Glutamatergic neuron (in vitro differentiated cells): ENCODE measurements at regions not wholly inside any gene's neighbourhood (a gene's known extent, or its start where the extent isn't known, plus 50 kb on each side); places are given as distances from the start of the nearest gene placed in this dataset.

ENCODE experiments used
- DNase-seq: peaks from one replicate; pipeline ENCODE4 v3.0.0; 2022
- H3K27ac Mint-ChIP-seq: one replicate; pipeline ENCODE4 v1.8.0; 2020; ENCODE audit warnings: mild to moderate bottlenecking, mixed read lengths, inconsistent platforms; ENCODE audit not compliant: unreplicated experiment
- H3K27me3 Mint-ChIP-seq: one replicate; pipeline ENCODE4 v1.8.0; 2020; ENCODE audit warnings: mild to moderate bottlenecking, moderate library complexity, mixed read lengths, inconsistent platforms; ENCODE audit not compliant: unreplicated experiment
- H3K36me3 Mint-ChIP-seq: one replicate; pipeline ENCODE4 v1.8.0; 2020; ENCODE audit warnings: mild to moderate bottlenecking, mixed read lengths, inconsistent platforms; ENCODE audit not compliant: unreplicated experiment
- H3K4me1 Mint-ChIP-seq: one replicate; pipeline ENCODE4 v1.8.0; 2020; ENCODE audit warnings: mild to moderate bottlenecking, low read depth, mixed read lengths, inconsistent platforms; ENCODE audit not compliant: unreplicated experiment
- H3K4me3 Mint-ChIP-seq: one replicate; pipeline ENCODE4 v1.8.0; 2020; ENCODE audit warnings: mild to moderate bottlenecking, mixed read lengths, inconsistent platforms; ENCODE audit not compliant: unreplicated experiment
- H3K9me3 Mint-ChIP-seq: one replicate; pipeline ENCODE4 v1.8.0; 2020; ENCODE audit warnings: mild to moderate bottlenecking, moderate library complexity, mixed read lengths, inconsistent platforms; ENCODE audit not compliant: unreplicated experiment
- CTCF ChIP-seq: fragments of 200-600 bp; sonication (generic); IDR thresholded peaks from one replicate; pipeline ENCODE4 v1.5.0; 2021; ENCODE audit not compliant: partially characterized antibody, unreplicated experiment

GRCh38 chr18:67305466-67305865 is 211.1 kb downstream of the DSEL start:
- Mint-ChIP-seq H3K27me3 (peaks cover 2% of the 10 kb centered on the region), H3K36me3 (peaks cover 4% of the 10 kb centered on the region), H3K4me3 (no peak overlapping the region), H3K4me1 (peaks cover 2% of the 10 kb centered on the region), H3K9me3 (no peaks in the 10 kb centered on the region), H3K27ac (no peak overlapping the region)
- no peak for TF ChIP-seq CTCF
- DNase-seq = no peak

GRCh38 chr18:67302043-67302442 is 214.5 kb downstream of the DSEL start:
- no peak overlapping the region for H3K4me3 Mint-ChIP-seq
- H3K27me3 Mint-ChIP-seq = peaks cover 2% of the 10 kb centered on the region
- peaks cover 8% of the 10 kb centered on the region for H3K36me3 Mint-ChIP-seq
- no peak for DNase-seq
- H3K4me1 Mint-ChIP-seq = no peaks in the 10 kb centered on the region
- no peaks in the 10 kb centered on the region for H3K9me3 Mint-ChIP-seq
- TF ChIP-seq CTCF = no peak
- H3K27ac Mint-ChIP-seq = no peak overlapping the region

GRCh38 chr18:67301592-67301991 is 214.9 kb downstream of the DSEL start:
- no peak overlapping the region for H3K27ac Mint-ChIP-seq
- no peaks in the 10 kb centered on the region for H3K9me3 Mint-ChIP-seq
- H3K4me3 Mint-ChIP-seq = no peak overlapping the region
- H3K27me3 Mint-ChIP-seq = peaks cover 2% of the 10 kb centered on the region
- DNase-seq = no peak
- H3K4me1 Mint-ChIP-seq = no peaks in the 10 kb centered on the region
- TF ChIP-seq CTCF = no peak
- H3K36me3 Mint-ChIP-seq = peaks cover 8% of the 10 kb centered on the region

- Mint-ChIP-seq H3K27ac (no peak overlapping the region), H3K9me3 (no peaks in the 10 kb centered on the region), H3K27me3 (peaks cover 2% of the 10 kb centered on the region), H3K4me3 (no peak overlapping the region), H3K36me3 (peaks cover 8% of the 10 kb centered on the region), H3K4me1 (no peaks in the 10 kb centered on the region)
- no peak for DNase-seq
- no peak for TF ChIP-seq CTCF
Measured at GRCh38 chr18:67300498-67300897, 216.0 kb downstream of the DSEL start.

- Mint-ChIP-seq H3K9me3 (no peaks in the 10 kb centered on the region), H3K36me3 (peaks cover 5% of the 10 kb centered on the region), H3K4me1 (no peaks in the 10 kb centered on the region), H3K27me3 (no peaks in the 10 kb centered on the region), H3K4me3 (no peak overlapping the region), H3K27ac (no peak overlapping the region)
- TF ChIP-seq CTCF = no peak
- no peak for DNase-seq
Measured at GRCh38 chr18:67292814-67293213, 223.7 kb downstream of the DSEL start.
